ENCODE measurements at regions not wholly inside any gene's neighbourhood (a gene's known extent, or its start where the extent isn't known, plus 50 kb on each side); places are given as distances from the start of the nearest gene placed in this dataset.
"Not testable (repeated sequence)": the region's sequence is repeated elsewhere in the genome, so short reads cannot be mapped to it uniquely, and the experiment has no call there.

GRCh38 chr5:118552731-118553360 lies 435.5 kb downstream of the DTWD2 start:
- no peak for DNase-seq (ENCODE audit: low spot score)

GRCh38 chr5:118552146-118552545 lies 436.2 kb downstream of the DTWD2 start:
- no peak for DNase-seq (ENCODE audit: low spot score)

GRCh38 chr5:118551716-118552115 lies 436.6 kb downstream of the DTWD2 start:
- no peak for DNase-seq (ENCODE audit: low spot score)

- no peak for DNase-seq (ENCODE audit: low spot score)
These were observed 437.3 kb downstream of the DTWD2 start for GRCh38 chr5:118551031-118551430.

- peak; percentile 31 for DNase-seq (ENCODE audit: low spot score)
These were observed 439.3 kb downstream of the DTWD2 start for GRCh38 chr5:118548761-118549720.

GRCh38 chr5:118545470-118545869 lies 442.9 kb downstream of the DTWD2 start:
- no peak for DNase-seq (ENCODE audit: low spot score)

- no peak for DNase-seq (ENCODE audit: low spot score)
These were observed 443.4 kb downstream of the DTWD2 start for GRCh38 chr5:118544887-118545449.

- DNase-seq (ENCODE audit: low spot score): no peak
These were observed 454.4 kb downstream of the DTWD2 start for GRCh38 chr5:118533923-118534322.

- no peak for DNase-seq (ENCODE audit: low spot score)
These were observed 455.2 kb downstream of the DTWD2 start for GRCh38 chr5:118533156-118533555.

- DNase-seq (ENCODE audit: low spot score): no peak
These were observed 457.1 kb downstream of the DTWD2 start for GRCh38 chr5:118531276-118531675.

GRCh38 chr5:118529361-118530144 lies 458.8 kb downstream of the DTWD2 start:
- DNase-seq (ENCODE audit: low spot score): no peak

- DNase-seq (ENCODE audit: low spot score): no peak
These were observed 465.7 kb downstream of the DTWD2 start for GRCh38 chr5:118522626-118523025.

- no peak for DNase-seq (ENCODE audit: low spot score)
These were observed 467.5 kb downstream of the DTWD2 start for GRCh38 chr5:118520771-118521415.

- no peak for DNase-seq (ENCODE audit: low spot score)
These were observed 468.9 kb downstream of the DTWD2 start for GRCh38 chr5:118519466-118519865.

- no peak for DNase-seq (ENCODE audit: low spot score)
These were observed 469.6 kb downstream of the DTWD2 start for GRCh38 chr5:118518720-118519119.

- DNase-seq (ENCODE audit: low spot score): no peak
These were observed 476.5 kb downstream of the DTWD2 start for GRCh38 chr5:118511846-118512245.

- no peak for DNase-seq (ENCODE audit: low spot score)
These were observed 482.0 kb downstream of the DTWD2 start for GRCh38 chr5:118506217-118506852.

GRCh38 chr5:118502232-118502631 lies 486.1 kb downstream of the DTWD2 start:
- not testable (repeated sequence) for DNase-seq (ENCODE audit: low spot score)

- DNase-seq (ENCODE audit: low spot score): no peak
These were observed 497.0 kb downstream of the DTWD2 start for GRCh38 chr5:118491351-118491750.

- no peak for DNase-seq (ENCODE audit: low spot score)
These were observed 501.6 kb downstream of the DTWD2 start for GRCh38 chr5:118486647-118487225.

GRCh38 chr5:118479285-118479684 lies 509.1 kb downstream of the DTWD2 start:
- DNase-seq (ENCODE audit: low spot score): no peak
